Esophagus (tissue), 2 donors: ENCODE measurements at regions not wholly inside any gene's neighbourhood (a gene's known extent, or its start where the extent isn't known, plus 50 kb on each side); places are given as distances from the start of the nearest gene placed in this dataset.
"Not testable (repeated sequence)": the region's sequence is repeated elsewhere in the genome, so short reads cannot be mapped to it uniquely, and the experiment has no call there.

Source experiments
- H3K27ac ChIP-seq, 2 donors: one replicate each; pipeline ENCODE4 v1.5.1; 2013; ENCODE audit warnings: low read depth in 2 of 2, mild to moderate bottlenecking in 2 of 2, inconsistent platforms in 1 of 2, low read length in 1 of 2, moderate library complexity in 1 of 2
- H3K27me3 ChIP-seq, 2 donors: one replicate each; pipeline ENCODE4 v1.6.1; 2013; ENCODE audit warnings: low read length in 2 of 2, control low read depth in 1 of 2, mild to moderate bottlenecking in 1 of 2; ENCODE audit not compliant: insufficient read depth in 2 of 2, control insufficient read depth in 1 of 2
- H3K36me3 ChIP-seq, 2 donors: one replicate each; pipeline ENCODE4 v1.6.1; 2013; ENCODE audit warnings: low read length in 1 of 2; ENCODE audit not compliant: control insufficient read depth in 2 of 2, insufficient read depth in 2 of 2
- H3K4me1 ChIP-seq, 2 donors: one replicate each; pipeline ENCODE4 v1.6.1; 2013; ENCODE audit warnings: low read length in 1 of 2; ENCODE audit not compliant: control insufficient read depth in 2 of 2, insufficient read depth in 2 of 2
- H3K4me3 ChIP-seq, 2 donors: one replicate each; pipeline ENCODE4 v1.5.1; 2013; ENCODE audit warnings: low read length in 2 of 2, mild to moderate bottlenecking in 2 of 2, low read depth in 1 of 2, moderate library complexity in 1 of 2
- H3K9me3 ChIP-seq, 2 donors: one replicate each; pipeline ENCODE4 v1.6.1; 2013; ENCODE audit warnings: mild to moderate bottlenecking in 2 of 2, low read depth in 1 of 2, low read length in 1 of 2, moderate library complexity in 1 of 2; ENCODE audit not compliant: control insufficient read depth in 2 of 2, insufficient read depth in 1 of 2
- WGBS, 2 donors: extraction: QIAGEN DNeasy Blood & Tissue Kit; methylation state at CpG; one replicate each; pipeline ENCODE4 v1.1.7; 2013; 5-methylcytosine and 5-hydroxymethylcytosine counted together
- donor health status: healthy with polysubstance abuse.
- donor health status: Bipolar disorder and iron deficiency.

- Histone ChIP-seq H3K27me3 (no peaks in the 10 kb centered on the region), H3K4me3 (peak overlapping the region; percentile 57 to 65), H3K4me1 (peaks cover 0 to 3% of the 10 kb centered on the region in 2 donors), H3K9me3 (no peaks in the 10 kb centered on the region), H3K27ac (peak overlapping the region in 1 of 2 donors; percentile 18), H3K36me3 (no peaks in the 10 kb centered on the region)
- 0 to 1% methylated on average over 38 to 39 of the region's 39 CpGs for WGBS, 2 donors
These were observed 64.3 kb upstream of the DDHD1 start for GRCh38 chr14:53217316-53217994.

GRCh38 chr14:53216955-53217315 is 63.8 kb upstream of the DDHD1 start:
- WGBS, 2 donors, result 90 to 95% methylated on average over 1 of the region's 1 CpG
- not testable (repeated sequence) for H3K27me3 ChIP-seq, H3K4me1 ChIP-seq, H3K4me3 ChIP-seq, H3K36me3 ChIP-seq, H3K27ac ChIP-seq, H3K9me3 ChIP-seq

- 97 to 99% methylated on average over 11 of the region's 11 CpGs for WGBS, 2 donors
- H3K9me3 ChIP-seq, H3K27ac ChIP-seq, H3K36me3 ChIP-seq, H3K27me3 ChIP-seq, H3K4me1 ChIP-seq, H3K4me3 ChIP-seq: not testable (repeated sequence)
These were observed 63.4 kb upstream of the DDHD1 start for GRCh38 chr14:53216478-53216877.

- Histone ChIP-seq H3K36me3 (no peaks in the 10 kb centered on the region), H3K9me3 (no peaks in the 10 kb centered on the region), H3K27ac (no peak overlapping the region), H3K4me1 (peaks cover 0 to 3% of the 10 kb centered on the region in 2 donors), H3K27me3 (no peaks in the 10 kb centered on the region), H3K4me3 (no peak overlapping the region)
- 89 to 92% methylated on average over 2 of the region's 2 CpGs for WGBS, 2 donors
These were observed 62.0 kb upstream of the DDHD1 start for GRCh38 chr14:53215101-53215500.

GRCh38 chr14:53214384-53214783 is 61.3 kb upstream of the DDHD1 start:
- Histone ChIP-seq H3K27ac (no peak overlapping the region), H3K9me3 (no peaks in the 10 kb centered on the region), H3K27me3 (no peaks in the 10 kb centered on the region), H3K4me3 (no peak overlapping the region), H3K4me1 (peaks cover 0 to 3% of the 10 kb centered on the region in 2 donors), H3K36me3 (no peaks in the 10 kb centered on the region)
- 65 to 72% methylated on average over 4 of the region's 4 CpGs for WGBS, 2 donors

GRCh38 chr14:53213761-53214160 is 60.6 kb upstream of the DDHD1 start:
- H3K36me3 ChIP-seq, result no peaks in the 10 kb centered on the region
- H3K27ac ChIP-seq, result no peak overlapping the region
- no peak overlapping the region for H3K4me3 ChIP-seq
- WGBS, 2 donors, result 77 to 85% methylated on average over 2 of the region's 2 CpGs
- H3K9me3 ChIP-seq, result no peaks in the 10 kb centered on the region
- H3K27me3 ChIP-seq, result no peaks in the 10 kb centered on the region
- H3K4me1 ChIP-seq, result peaks cover 0 to 3% of the 10 kb centered on the region in 2 donors

- no peaks in the 10 kb centered on the region for H3K27me3 ChIP-seq
- WGBS, 2 donors, result 7 to 24% methylated on average over 2 of the region's 2 CpGs
- H3K4me1 ChIP-seq, result no peaks in the 10 kb centered on the region
- H3K36me3 ChIP-seq, result no peaks in the 10 kb centered on the region
- no peak overlapping the region for H3K27ac ChIP-seq
- H3K4me3 ChIP-seq, result no peak overlapping the region
- no peaks in the 10 kb centered on the region for H3K9me3 ChIP-seq
These were observed 56.2 kb upstream of the DDHD1 start for GRCh38 chr14:53209370-53209769.
